CD14-positive monocyte (primary cell): ENCODE measurements at regions not wholly inside any gene's neighbourhood (a gene's known extent, or its start where the extent isn't known, plus 50 kb on each side); places are given as distances from the start of the nearest gene placed in this dataset.

Experiments used
- DNase-seq, 3 donors: peaks; one replicate each; pipeline ENCODE4 v3.0.0-alpha.2; 2011 to 2022
- H2AFZ ChIP-seq: 2 replicates; pipeline ENCODE4 v1.6.0; 2012; ENCODE audit warnings: mild to moderate bottlenecking, low read depth, low read length, inconsistent platforms; ENCODE audit not compliant: insufficient read depth, poor library complexity, severe bottlenecking
- H3K27ac ChIP-seq, 2 donors: 1 replicate in 1 of 2; 2 replicates in 1 of 2; pipeline ENCODE4 v1.5.1; 2012 to 2013; ENCODE audit warnings: low read length in 2 of 2, control low read depth in 1 of 2, inconsistent platforms in 1 of 2, low read depth in 1 of 2, mild to moderate bottlenecking in 1 of 2
- H3K27me3 ChIP-seq, 2 donors: one replicate each; pipeline versions ENCODE4 v1.6.0 to v1.6.1; 2011 to 2013; ENCODE audit warnings: low read length in 2 of 2; ENCODE audit not compliant: control insufficient read depth in 2 of 2, insufficient read depth in 2 of 2
- H3K36me3 ChIP-seq, 2 donors: replicated peaks in 1 of 2; 1 replicate in 1 of 2; 2 replicates in 1 of 2; pipeline versions ENCODE4 v1.5.1 to v1.6.1; 2012 to 2013; ENCODE audit warnings: low read length in 2 of 2, control low read depth in 1 of 2, inconsistent platforms in 1 of 2, mild to moderate bottlenecking in 1 of 2; ENCODE audit not compliant: insufficient read depth in 2 of 2, control insufficient read depth in 1 of 2
- H3K4me1 ChIP-seq, 2 donors: 1 replicate in 1 of 2; 2 replicates in 1 of 2; pipeline versions ENCODE4 v1.5.1 to v1.6.1; 2012 to 2013; ENCODE audit warnings: low read length in 2 of 2, control low read depth in 1 of 2, inconsistent platforms in 1 of 2, mild to moderate bottlenecking in 1 of 2, moderate library complexity in 1 of 2; ENCODE audit not compliant: insufficient read depth in 2 of 2, control insufficient read depth in 1 of 2
- H3K4me2 ChIP-seq: replicated peaks from 2 replicates; pipeline ENCODE3; 2012; ENCODE audit warnings: low read length, moderate library complexity, mild to moderate bottlenecking; ENCODE audit not compliant: poor library complexity, severe bottlenecking; ENCODE audit errors: extremely low read depth
- H3K4me3 ChIP-seq, 3 experiments: fragments of 200-600 bp in 1 of 3; sonication (generic) in 1 of 3; replicated peaks in 1 of 3; 1 replicate in 2 of 3; 2 replicates in 1 of 3; pipeline ENCODE4 v1.5.1; 2011 to 2013; ENCODE audit warnings: low read length in 3 of 3, mild to moderate bottlenecking in 3 of 3, control low read depth in 2 of 3, low read depth in 2 of 3, inconsistent platforms in 1 of 3, moderate library complexity in 1 of 3
- H3K79me2 ChIP-seq: 2 replicates; pipeline ENCODE4 v1.6.0; 2012; ENCODE audit warnings: mild to moderate bottlenecking, control low read depth, inconsistent platforms, low read length, moderate library complexity; ENCODE audit not compliant: insufficient read depth
- H3K9ac ChIP-seq: 2 replicates; pipeline ENCODE4 v1.6.0; 2017; ENCODE audit warnings: low read length, mild to moderate bottlenecking; ENCODE audit not compliant: insufficient read depth, poor library complexity, severe bottlenecking
- H3K9me3 ChIP-seq, 2 donors: replicated peaks in 1 of 2; 1 replicate in 1 of 2; 2 replicates in 1 of 2; pipeline versions ENCODE4 v1.5.1 to v1.6.1; 2012 to 2013; ENCODE audit warnings: low read length in 2 of 2, control low read depth in 1 of 2; ENCODE audit not compliant: control insufficient read depth in 1 of 2, insufficient read depth in 1 of 2
- H4K20me1 ChIP-seq: 2 replicates; pipeline ENCODE4 v1.6.0; 2012; ENCODE audit warnings: mild to moderate bottlenecking, low read length, control low read depth, moderate library complexity; ENCODE audit not compliant: insufficient read depth
- H3K27ac Mint-ChIP-seq, 7 donors: one replicate each; pipeline ENCODE4 v1.8.0; 2020; ENCODE audit warnings: mild to moderate bottlenecking in 7 of 7, mixed read lengths in 7 of 7, moderate library complexity in 6 of 7, inconsistent platforms in 2 of 7
- H3K27me3 Mint-ChIP-seq, 3 donors: one replicate each; pipeline ENCODE4 v1.8.0; 2021 to 2022; ENCODE audit warnings: low read depth in 3 of 3, mild to moderate bottlenecking in 3 of 3, mixed read lengths in 3 of 3, moderate library complexity in 3 of 3, inconsistent platforms in 1 of 3
- H3K36me3 Mint-ChIP-seq, 2 donors: one replicate each; pipeline ENCODE4 v1.8.0; 2020; ENCODE audit warnings: mixed read lengths in 2 of 2, inconsistent platforms in 1 of 2, mild to moderate bottlenecking in 1 of 2
- H3K4me1 Mint-ChIP-seq: one replicate; pipeline ENCODE4 v1.8.0; 2020; ENCODE audit warnings: mild to moderate bottlenecking, mixed read lengths
- H3K4me3 Mint-ChIP-seq, 2 donors: one replicate each; pipeline ENCODE4 v1.8.0; 2020; ENCODE audit warnings: mild to moderate bottlenecking in 2 of 2, mixed read lengths in 2 of 2, moderate library complexity in 1 of 2
- H3K9me3 Mint-ChIP-seq, 7 donors: one replicate each; pipeline ENCODE4 v1.8.0; 2020 to 2022; ENCODE audit warnings: mixed read lengths in 7 of 7, mild to moderate bottlenecking in 6 of 7, moderate library complexity in 6 of 7, inconsistent platforms in 2 of 7
- WGBS: methylation state at CpG from one replicate; pipeline ENCODE4 v1.1.5; 2013; ENCODE audit warnings: missing lambda C conversion rate; ENCODE audit not compliant: insufficient coverage; 5-methylcytosine and 5-hydroxymethylcytosine counted together
- intact Hi-C, 2 donors: fragments of 100-400 bp; cut with micrococcal nuclease; formaldehyde crosslinking; loops; one replicate each; pipeline versions ENCODE4 v1.15.0 to v1.15.1; 2023
- TF ChIP-seq, protein P1 (sequence below): fragments of 200-600 bp; IDR thresholded peaks from one replicate; pipeline ENCODE4 v1.8.0; 2022; ENCODE audit warnings: antibody characterized with exemption, mild to moderate bottlenecking

DNA sequence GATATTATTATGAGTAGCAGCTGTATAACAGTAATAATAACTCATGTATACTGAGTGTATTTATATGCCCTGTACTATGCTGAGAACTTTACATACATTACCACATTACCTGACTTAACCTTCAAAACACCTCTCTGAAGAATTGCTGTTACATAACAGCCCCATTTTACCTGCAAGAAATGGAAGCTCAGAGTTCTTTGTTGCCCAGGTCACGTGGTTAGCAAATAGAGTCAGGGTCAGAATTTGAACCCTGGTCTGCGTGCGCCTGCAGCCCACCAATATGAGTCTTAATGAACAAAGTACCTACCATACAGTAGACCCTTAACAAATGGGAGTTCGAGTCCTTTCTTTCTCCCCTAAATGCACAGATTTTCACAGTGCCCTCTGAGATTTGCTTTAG is 101.9 kb downstream of the MCFD2 start:
- H3K79me2 ChIP-seq = no peaks in the 10 kb centered on the region
- WGBS = 100% methylated on average over 1 of the region's 4 CpGs
- Mint-ChIP-seq H3K36me3 (no peaks in the 10 kb centered on the region), H3K27me3 (peaks cover 3 to 8% (median 4%) of the 10 kb centered on the region in 3 donors), H3K4me3 (no peak overlapping the region), H3K27ac (no peak overlapping the region), H3K9me3 (peaks cover 0 to 5% (median 0%) of the 10 kb centered on the region in 7 donors), H3K4me1 (peaks cover 10% of the 10 kb centered on the region)
- H3K36me3 ChIP-seq = no peaks in the 10 kb centered on the region
- TF ChIP-seq, protein P1, sequence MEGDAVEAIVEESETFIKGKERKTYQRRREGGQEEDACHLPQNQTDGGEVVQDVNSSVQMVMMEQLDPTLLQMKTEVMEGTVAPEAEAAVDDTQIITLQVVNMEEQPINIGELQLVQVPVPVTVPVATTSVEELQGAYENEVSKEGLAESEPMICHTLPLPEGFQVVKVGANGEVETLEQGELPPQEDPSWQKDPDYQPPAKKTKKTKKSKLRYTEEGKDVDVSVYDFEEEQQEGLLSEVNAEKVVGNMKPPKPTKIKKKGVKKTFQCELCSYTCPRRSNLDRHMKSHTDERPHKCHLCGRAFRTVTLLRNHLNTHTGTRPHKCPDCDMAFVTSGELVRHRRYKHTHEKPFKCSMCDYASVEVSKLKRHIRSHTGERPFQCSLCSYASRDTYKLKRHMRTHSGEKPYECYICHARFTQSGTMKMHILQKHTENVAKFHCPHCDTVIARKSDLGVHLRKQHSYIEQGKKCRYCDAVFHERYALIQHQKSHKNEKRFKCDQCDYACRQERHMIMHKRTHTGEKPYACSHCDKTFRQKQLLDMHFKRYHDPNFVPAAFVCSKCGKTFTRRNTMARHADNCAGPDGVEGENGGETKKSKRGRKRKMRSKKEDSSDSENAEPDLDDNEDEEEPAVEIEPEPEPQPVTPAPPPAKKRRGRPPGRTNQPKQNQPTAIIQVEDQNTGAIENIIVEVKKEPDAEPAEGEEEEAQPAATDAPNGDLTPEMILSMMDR = no peak
- DNase-seq = no peak
- no peaks in the 10 kb centered on the region for H4K20me1 ChIP-seq
- no peaks in the 10 kb centered on the region for H3K4me1 ChIP-seq
- H3K4me2 ChIP-seq = no peak overlapping the region
- no peaks in the 10 kb centered on the region for H3K9me3 ChIP-seq
- H3K27ac ChIP-seq = no peak overlapping the region
- no peak overlapping the region for H3K9ac ChIP-seq
- H3K4me3 ChIP-seq = no peak overlapping the region
- H2AFZ ChIP-seq = no peak overlapping the region
- H3K27me3 ChIP-seq = no peaks in the 10 kb centered on the region
- intact Hi-C loops = no loop called here

DNA sequence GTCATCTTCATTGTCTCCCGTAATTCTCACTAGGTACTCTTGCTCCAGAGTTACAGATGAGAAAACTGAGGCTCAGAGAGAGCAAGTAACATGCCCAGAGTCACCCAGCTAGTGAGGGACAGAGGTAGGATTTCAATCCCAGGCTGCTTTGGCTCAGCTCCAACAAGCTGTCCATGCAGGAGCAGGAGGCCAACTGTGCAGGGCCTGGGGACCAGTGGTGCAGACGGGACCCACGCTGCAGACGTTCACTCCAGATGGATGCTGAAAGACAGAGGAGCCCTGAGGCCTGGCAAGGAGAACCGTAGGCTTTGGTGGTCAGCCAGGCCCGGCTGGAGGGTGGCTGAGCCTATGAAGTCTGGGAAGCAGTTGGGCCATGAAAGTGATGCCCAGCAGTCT is 102.6 kb downstream of the MCFD2 start:
- TF ChIP-seq, protein P1 = no peak
- H2AFZ ChIP-seq = no peak overlapping the region
- no peak overlapping the region for H3K27ac ChIP-seq
- no peak overlapping the region for H3K9ac ChIP-seq
- Mint-ChIP-seq H3K36me3 (no peaks in the 10 kb centered on the region), H3K27ac (peak overlapping the region in 1 of 7 donors; percentile 13), H3K4me3 (no peak overlapping the region), H3K9me3 (peaks cover 0 to 5% (median 0%) of the 10 kb centered on the region in 7 donors), H3K27me3 (peaks cover 3 to 8% (median 4%) of the 10 kb centered on the region in 3 donors), H3K4me1 (peaks cover 10% of the 10 kb centered on the region)
- H3K36me3 ChIP-seq = no peaks in the 10 kb centered on the region
- no peaks in the 10 kb centered on the region for H3K79me2 ChIP-seq
- intact Hi-C loops = no loop called here
- DNase-seq = no peak
- 93% methylated on average over 5 of the region's 6 CpGs for WGBS
- no peak overlapping the region for H3K4me2 ChIP-seq
- no peaks in the 10 kb centered on the region for H3K27me3 ChIP-seq
- no peak overlapping the region for H3K4me3 ChIP-seq
- H3K9me3 ChIP-seq = no peaks in the 10 kb centered on the region
- H4K20me1 ChIP-seq = no peaks in the 10 kb centered on the region
- no peaks in the 10 kb centered on the region for H3K4me1 ChIP-seq
